ENCODE measurements at regions not wholly inside any gene's neighbourhood (a gene's known extent, or its start where the extent isn't known, plus 50 kb on each side); places are given as distances from the start of the nearest gene placed in this dataset.

- TF ChIP-seq CTCF (IDR thresholded peaks at IDR 0.05) = no peak
- TF ChIP-seq POLR2A (IDR thresholded peaks at IDR 0.05) = no peak
These were observed 173.3 kb downstream of the VEGFC start for GRCh38 chr4:176619430-176619829.

Measured in vagina (tissue), 2 donors.